HG03108 (cell line): ENCODE measurements at regions not wholly inside any gene's neighbourhood (a gene's known extent, or its start where the extent isn't known, plus 50 kb on each side); places are given as distances from the start of the nearest gene placed in this dataset.
A peak's percentile ranks its signal among the peaks of the same experiment; 100 is the strongest.

ENCODE experiments used
- ATAC-seq: cut with Tn5 transposase; IDR thresholded peaks from one replicate; pipeline ENCODE4 v1.9.1; 2021; ENCODE audit warnings: moderate library complexity; ENCODE audit not compliant: unreplicated experiment

- ATAC-seq = peak; percentile 76
These were observed 262.0 kb downstream of the ADRA2A start for GRCh38 chr10:111338805-111339204.

- ATAC-seq = no peak
These were observed 268.0 kb downstream of the ADRA2A start for GRCh38 chr10:111344804-111345203.

- no peak for ATAC-seq
These were observed 270.7 kb downstream of the ADRA2A start for GRCh38 chr10:111347386-111348013.

GRCh38 chr10:111348076-111348475 is 271.2 kb downstream of the ADRA2A start:
- ATAC-seq = no peak

- no peak for ATAC-seq
These were observed 278.0 kb downstream of the ADRA2A start for GRCh38 chr10:111354859-111355258.

GRCh38 chr10:111356571-111356970 is 279.7 kb downstream of the ADRA2A start:
- ATAC-seq = no peak

GRCh38 chr10:111357859-111358258 is 281.0 kb downstream of the ADRA2A start:
- no peak for ATAC-seq

DNA sequence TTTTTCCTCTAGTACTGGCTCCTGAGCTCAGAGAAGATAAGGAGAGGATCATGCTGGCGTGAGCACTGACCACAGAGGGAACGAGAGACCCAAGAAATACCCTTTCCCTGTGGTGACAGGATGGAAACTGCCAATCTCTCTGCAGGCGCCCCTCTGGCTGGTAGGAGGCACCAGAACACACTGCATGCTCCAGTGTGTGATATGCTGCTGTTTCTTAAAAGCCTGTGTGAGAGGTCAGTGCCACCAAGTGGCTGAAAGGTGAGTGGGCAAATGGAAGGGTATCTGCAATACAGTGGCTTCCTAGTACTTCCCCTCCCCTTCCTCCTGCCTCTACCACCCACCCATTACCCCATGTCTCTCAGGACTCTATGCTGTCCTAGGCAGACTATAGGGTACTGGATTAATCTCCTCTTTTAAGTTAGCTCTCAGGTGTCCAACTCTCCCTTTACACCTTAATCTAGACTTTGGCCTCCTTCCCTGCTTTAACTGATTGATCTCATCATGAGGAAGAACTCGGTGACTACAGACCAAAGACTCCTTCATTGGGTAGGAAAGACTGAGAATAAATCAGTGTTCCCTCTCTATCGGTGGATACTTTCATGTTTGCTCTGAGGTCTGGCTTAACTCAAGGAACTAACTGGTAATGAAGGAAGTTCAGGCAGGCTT is 283.6 kb downstream of the ADRA2A start:
- peak; percentile 83 for ATAC-seq

- no peak for ATAC-seq
These were observed 290.7 kb downstream of the ADRA2A start for GRCh38 chr10:111367531-111367930.

- ATAC-seq = no peak
These were observed 293.3 kb downstream of the ADRA2A start for GRCh38 chr10:111370101-111370500.

DNA sequence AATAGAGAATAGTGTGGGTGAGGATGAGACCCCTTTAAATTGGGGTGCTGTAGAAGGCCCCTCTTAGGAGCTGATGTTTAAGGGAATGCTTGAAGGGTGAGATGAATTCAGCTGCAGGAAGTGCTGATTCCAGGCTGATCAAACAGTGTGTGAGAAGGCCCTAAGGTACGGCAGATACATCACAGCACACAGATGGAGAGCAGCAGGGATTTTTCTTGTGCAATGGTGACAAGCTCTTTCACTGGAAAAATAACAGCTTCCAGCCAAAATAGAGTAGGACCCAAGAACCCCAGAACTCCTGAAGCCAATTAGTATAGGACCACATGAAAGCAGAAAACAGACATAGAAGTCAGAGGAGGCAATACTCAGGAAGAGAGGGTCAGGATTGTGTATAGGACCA is 296.9 kb downstream of the ADRA2A start:
- ATAC-seq = no peak

DNA sequence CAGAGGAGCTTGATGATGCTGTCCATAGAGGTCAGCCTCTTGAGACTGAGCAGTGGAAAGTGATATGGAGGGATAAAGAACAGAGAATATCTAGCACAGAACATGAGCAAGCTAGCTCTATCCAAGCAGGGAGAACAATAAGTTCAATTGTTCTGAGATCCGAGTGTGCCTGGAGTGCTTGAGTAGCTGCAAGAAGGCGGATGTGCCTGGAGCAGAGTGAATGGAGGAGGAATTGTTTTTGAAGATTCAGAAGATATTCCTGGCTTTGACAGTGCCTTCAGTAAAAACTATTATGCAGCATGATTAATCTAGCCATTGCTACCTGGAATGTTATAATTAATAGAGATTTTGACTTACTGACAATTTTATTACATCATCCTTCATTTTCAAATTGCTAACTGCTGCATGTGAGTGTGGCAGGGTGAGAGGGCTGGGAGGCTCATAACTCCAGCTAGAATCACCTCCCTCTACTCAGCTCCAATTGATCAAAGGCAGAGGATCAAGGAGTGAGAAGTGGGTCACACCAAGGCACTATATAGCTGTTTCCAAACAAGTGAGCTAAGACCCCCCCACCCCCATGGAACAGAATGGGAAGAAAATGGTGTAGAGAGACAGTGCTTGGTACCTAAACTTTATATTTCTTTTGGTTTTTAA is 302.8 kb downstream of the ADRA2A start:
- ATAC-seq = no peak

DNA sequence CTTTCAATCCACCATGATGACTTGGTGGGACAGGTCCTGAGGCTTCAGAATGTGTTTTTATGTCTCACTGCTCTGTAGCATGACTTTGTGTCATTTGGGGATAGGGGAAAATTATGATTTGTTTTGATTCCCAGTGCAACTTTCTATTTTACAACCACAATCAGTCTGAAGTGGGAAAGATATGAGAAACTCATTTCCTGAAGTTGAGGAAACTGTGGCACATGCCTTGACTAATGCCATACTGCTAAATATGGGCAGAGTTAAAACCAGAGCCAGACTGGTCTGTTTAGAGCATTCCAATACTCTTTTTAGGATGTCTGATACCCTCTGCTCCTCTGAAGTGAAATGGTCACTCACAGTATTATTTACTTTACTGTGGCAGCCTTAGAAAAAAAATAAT is 307.7 kb downstream of the ADRA2A start:
- ATAC-seq = no peak

- no peak for ATAC-seq
These were observed 314.2 kb downstream of the ADRA2A start for GRCh38 chr10:111390813-111391563.

- no peak for ATAC-seq
These were observed 315.3 kb downstream of the ADRA2A start for GRCh38 chr10:111392159-111392558.

DNA sequence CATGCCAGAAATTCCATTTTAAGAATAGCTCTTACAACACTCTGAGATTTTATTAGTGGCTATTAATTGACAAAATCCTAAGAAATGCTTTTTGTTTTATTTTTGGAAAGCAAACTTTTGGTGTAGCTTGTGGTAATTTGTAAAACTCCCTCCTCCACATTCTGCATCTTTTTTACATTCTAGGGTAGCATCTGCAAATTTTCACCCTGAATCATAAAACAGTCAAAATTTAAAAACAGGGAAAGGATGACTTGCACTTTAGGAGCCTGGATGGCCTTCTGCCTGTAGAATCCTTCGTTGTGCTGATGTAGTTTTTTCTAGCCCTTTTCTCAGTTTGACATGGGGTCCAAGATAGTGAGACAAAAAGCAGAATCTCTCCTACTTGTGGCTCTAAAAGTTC is 316.1 kb downstream of the ADRA2A start:
- no peak for ATAC-seq

GRCh38 chr10:111410740-111411139 is 333.9 kb downstream of the ADRA2A start:
- no peak for ATAC-seq

DNA sequence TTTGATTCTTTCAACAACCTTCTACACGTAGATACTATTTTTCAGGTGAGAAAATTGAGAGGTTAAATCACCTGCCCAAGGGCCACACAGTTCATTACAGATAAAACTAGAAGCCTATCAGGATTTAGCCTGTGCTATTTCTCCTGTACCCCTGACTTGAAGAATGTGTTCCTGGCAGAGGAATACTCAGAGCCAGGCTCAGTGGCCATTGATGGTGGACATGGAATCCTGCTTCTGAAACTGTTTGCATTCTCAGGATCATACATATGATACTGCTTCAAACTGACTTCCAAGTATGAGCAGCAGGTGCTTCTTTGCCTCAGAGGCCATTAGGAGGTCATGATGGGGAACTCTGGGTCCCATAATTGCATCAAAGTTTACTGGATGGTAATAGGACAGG is 348.6 kb downstream of the ADRA2A start:
- ATAC-seq = no peak

- ATAC-seq = no peak
These were observed 352.6 kb downstream of the ADRA2A start for GRCh38 chr10:111429288-111430028.

DNA sequence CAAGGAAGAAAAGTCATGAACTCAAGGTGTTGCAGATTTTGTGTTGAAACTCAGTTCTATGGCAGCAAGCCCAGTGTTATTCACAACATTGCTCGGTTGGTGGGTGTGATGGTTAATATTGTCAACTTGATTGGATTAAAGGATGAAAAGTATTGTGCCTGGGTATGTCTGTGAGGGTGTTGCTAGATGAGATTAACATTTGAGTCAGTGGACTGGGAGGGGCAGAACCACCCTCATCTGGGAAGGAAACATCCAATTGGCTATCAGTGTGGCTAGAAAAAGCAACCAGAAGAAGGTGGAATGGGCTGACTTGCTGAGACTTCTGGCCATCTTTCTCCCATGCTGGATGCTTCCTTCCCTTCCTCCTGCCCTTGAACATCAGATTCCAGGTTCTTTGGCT is 353.2 kb downstream of the ADRA2A start:
- ATAC-seq = no peak

DNA sequence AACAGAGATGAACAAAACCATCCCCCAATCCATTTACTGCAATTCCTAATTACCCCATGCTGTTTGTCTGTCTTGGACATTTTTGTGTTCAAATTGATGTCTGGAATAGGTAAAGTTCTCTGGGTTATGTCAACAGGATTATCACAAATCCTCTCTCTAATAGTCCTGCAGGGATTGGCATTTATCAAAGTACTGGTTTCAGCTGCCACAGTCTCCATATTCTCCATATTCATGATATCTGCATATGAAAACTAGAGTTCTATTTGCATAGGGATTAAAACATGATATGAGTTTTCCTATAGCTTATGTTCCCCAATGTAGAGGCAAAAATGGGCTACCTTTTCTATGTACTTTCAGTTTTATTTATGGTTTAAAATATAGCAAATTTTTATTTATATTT is 355.8 kb downstream of the ADRA2A start:
- no peak for ATAC-seq
